Right atrium auricular region (tissue), 2 donors: ENCODE measurements at regions not wholly inside any gene's neighbourhood (a gene's known extent, or its start where the extent isn't known, plus 50 kb on each side); places are given as distances from the start of the nearest gene placed in this dataset.

Experiments
- DNase-seq: peaks from one replicate; pipeline ENCODE4 v3.0.0-alpha.2; 2019; ENCODE audit warnings: low spot score
- H3K27ac ChIP-seq, 2 donors: fragments of 200-600 bp; sonication (generic); 1 replicate in 1 of 2; 2 replicates in 1 of 2; pipeline ENCODE4 v1.5.1; 2016 to 2019
- H3K27me3 ChIP-seq, 2 donors: fragments of 200-600 bp; sonication (generic); one replicate each; pipeline versions ENCODE4 v1.5.1 to v1.6.0; 2017 to 2019
- H3K36me3 ChIP-seq: fragments of 200-600 bp; sonication (generic); one replicate; pipeline ENCODE4 v1.5.1; 2016
- H3K4me1 ChIP-seq, 2 donors: fragments of 200-600 bp; sonication (generic); one replicate each; pipeline versions ENCODE4 v1.5.1 to v1.6.0; 2017 to 2019
- H3K4me3 ChIP-seq, 2 donors: fragments of 200-600 bp; sonication (generic); 1 replicate in 1 of 2; 2 replicates in 1 of 2; pipeline ENCODE4 v1.5.1; 2017 to 2019; ENCODE audit warnings: mild to moderate bottlenecking in 1 of 2, moderate library complexity in 1 of 2
- H3K9me3 ChIP-seq, 2 donors: fragments of 200-600 bp; sonication (generic); one replicate each; pipeline ENCODE4 v1.5.1; 2019
- CTCF ChIP-seq, 2 donors: fragments of 200-600 bp; sonication (generic); IDR thresholded peaks; one replicate each; pipeline ENCODE4 v1.5.1; 2019; ENCODE audit warnings: antibody characterized with exemption in 2 of 2

GRCh38 chr14:81633496-81633895 is 99.8 kb upstream of the SEL1L start:
- H3K27ac ChIP-seq: no peak overlapping the region
- no peaks in the 10 kb centered on the region for H3K9me3 ChIP-seq
- TF ChIP-seq CTCF (IDR thresholded peaks at IDR 0.05): no peak
- no peaks in the 10 kb centered on the region for H3K36me3 ChIP-seq
- no peak for DNase-seq
- peaks cover 0 to under 1% of the 10 kb centered on the region in 2 donors for H3K4me1 ChIP-seq
- no peaks in the 10 kb centered on the region for H3K27me3 ChIP-seq
- H3K4me3 ChIP-seq: no peak overlapping the region

GRCh38 chr14:81637639-81638038 is 104.0 kb upstream of the SEL1L start:
- Histone ChIP-seq H3K36me3 (no peaks in the 10 kb centered on the region), H3K9me3 (no peaks in the 10 kb centered on the region), H3K27ac (no peak overlapping the region), H3K4me3 (no peak overlapping the region), H3K27me3 (no peaks in the 10 kb centered on the region), H3K4me1 (peaks cover 0 to 11% of the 10 kb centered on the region in 2 donors)
- DNase-seq: no peak
- no peak for TF ChIP-seq CTCF (IDR thresholded peaks at IDR 0.05)

- Histone ChIP-seq H3K9me3 (no peaks in the 10 kb centered on the region), H3K36me3 (no peaks in the 10 kb centered on the region)
Measured at GRCh38 chr14:81638656-81639280, 105.1 kb upstream of the SEL1L start.

GRCh38 chr14:81653626-81654025 is 120.0 kb upstream of the SEL1L start:
- Histone ChIP-seq H3K4me3 (no peak overlapping the region), H3K9me3 (no peaks in the 10 kb centered on the region), H3K4me1 (no peaks in the 10 kb centered on the region), H3K27ac (no peak overlapping the region), H3K36me3 (no peaks in the 10 kb centered on the region), H3K27me3 (no peaks in the 10 kb centered on the region)
- TF ChIP-seq CTCF (IDR thresholded peaks at IDR 0.05): no peak
- no peak for DNase-seq

More at GRCh38 chr14:81638656-81639280, 105.1 kb upstream of the SEL1L start:
- H3K4me3 ChIP-seq: no peak overlapping the region
- no peaks in the 10 kb centered on the region for H3K27me3 ChIP-seq
- DNase-seq: no peak
- H3K4me1 ChIP-seq: peaks cover 0 to 11% of the 10 kb centered on the region in 2 donors
- TF ChIP-seq CTCF (IDR thresholded peaks at IDR 0.05): no peak
- no peak overlapping the region for H3K27ac ChIP-seq

GRCh38 chr14:81655423-81656314 is 122.0 kb upstream of the SEL1L start:
- Histone ChIP-seq H3K9me3 (no peaks in the 10 kb centered on the region), H3K4me3 (no peak overlapping the region), H3K36me3 (no peaks in the 10 kb centered on the region), H3K27ac (no peak overlapping the region), H3K4me1 (no peaks in the 10 kb centered on the region), H3K27me3 (no peaks in the 10 kb centered on the region)
- no peak for DNase-seq
- no peak for TF ChIP-seq CTCF (IDR thresholded peaks at IDR 0.05)
